ENCODE measurements at regions not wholly inside any gene's neighbourhood (a gene's known extent, or its start where the extent isn't known, plus 50 kb on each side); places are given as distances from the start of the nearest gene placed in this dataset.
A peak's percentile ranks its signal among the peaks of the same experiment; 100 is the strongest.

- H3K9ac ChIP-seq (replicated peaks; ENCODE audit: extremely low read depth, insufficient read depth, low read length), result no peak overlapping the region
- dilution Hi-C loops (cut with MboI; ENCODE audit: extremely low pct_ligation_motif_present, low sequenced_read_pairs), result no loop called here
- CTCF ChIA-PET, result interaction anchor here (0.6 to 1.9 kb wide), 4 partner anchors 15 to 275 kb away, joined by 3 to 8 read pairs (median 4); no protein-coding TSS in a partner anchor
- no peak overlapping the region for H3K4me3 ChIP-seq (replicated peaks in 1 of 3; ENCODE audit: insufficient read depth in 1 of 3, low read depth in 1 of 3, low read length in 3 of 3)
- DNase-seq (ENCODE audit: low read depth, low spot score) (no peak), FAIRE-seq (no peak)
- H3K79me2 ChIP-seq (ENCODE audit: control insufficient read depth, insufficient read depth, low read length), result no peaks in the 10 kb centered on the region
- no peaks in the 10 kb centered on the region for H3K9me1 ChIP-seq (replicated peaks; ENCODE audit: control insufficient read depth, extremely low read depth, insufficient read depth, low read length)
- H4K20me1 ChIP-seq (replicated peaks; ENCODE audit: control insufficient read depth, extremely low read depth, insufficient read depth, low read length), result no peaks in the 10 kb centered on the region
- POLR2A ChIA-PET, result no interaction called here
- TF ChIP-seq MAX (IDR thresholded peaks at IDR 0.05; ENCODE audit: insufficient read depth, insufficient read length), result no peak
- no peak for TF ChIP-seq CTCF (IDR thresholded peaks at IDR 0.05; ENCODE audit: extremely low read depth in 1 of 2, insufficient read depth in 1 of 2, low read depth in 1 of 2, low read length in 2 of 2)
- TF ChIP-seq POLR2AphosphoS5 (IDR thresholded peaks at IDR 0.05; ENCODE audit: insufficient read depth, low read depth, low read length), result no peak
- TF ChIP-seq EZH2 (IDR thresholded peaks at IDR 0.05; ENCODE audit: borderline replicate concordance, low read depth, low read length, severe bottlenecking), result no peak
- no peak for TF ChIP-seq JUN (IDR thresholded peaks at IDR 0.05; ENCODE audit: borderline replicate concordance, insufficient read depth, insufficient read length, low read depth)
- no peak for TF ChIP-seq POLR2A (IDR thresholded peaks at IDR 0.05; ENCODE audit: low read depth, low read length)
- no peak for TF ChIP-seq FOS (IDR thresholded peaks at IDR 0.05; ENCODE audit: borderline replicate concordance, insufficient read depth, low read length)
- TF ChIP-seq GATA2 (IDR thresholded peaks at IDR 0.05; ENCODE audit: insufficient read depth, insufficient read length, low read depth, low read length), result no peak
- no peak for TF ChIP-seq MYC (IDR thresholded peaks at IDR 0.05; ENCODE audit: low read depth, low read length)
- H3K36me3 ChIP-seq (ENCODE audit: control insufficient read depth in 2 of 2, extremely low read depth in 1 of 2, insufficient read depth in 2 of 2, low read length in 2 of 2), result no peaks in the 10 kb centered on the region
- no peaks in the 10 kb centered on the region for H3K27me3 ChIP-seq (ENCODE audit: control insufficient read depth in 2 of 2, insufficient read depth in 2 of 2, low read length in 2 of 2)
- no TSS peak for BruUV-seq (replicated peaks)
- intact Hi-C loops (cut with micrococcal nuclease), result no loop called here
- peak overlapping the region; percentile 34 for H2AFZ ChIP-seq (ENCODE audit: low read depth, low read length)
- H3K4me2 ChIP-seq (ENCODE audit: insufficient read depth, low read length), result no peak overlapping the region
- H3K27ac ChIP-seq (ENCODE audit: insufficient read depth, low read depth, low read length), result no peak overlapping the region
- no peaks in the 10 kb centered on the region for H3K9me3 ChIP-seq (replicated peaks; ENCODE audit: control insufficient read depth, insufficient read depth, low read length)
- no peaks in the 10 kb centered on the region for H3K4me1 ChIP-seq (ENCODE audit: control insufficient read depth, extremely low read depth, insufficient read depth, low read length)
Observed at GRCh38 chr21:27425574-27425973, 458.7 kb upstream of the ADAMTS5 start.
